Stimulated activated naive CD8-positive, alpha-beta T cell treated with anti-CD3 and anti-CD28 coated beads, Interleukin-15, amount 100 ng/mL, for 72 hours (primary cell): ENCODE measurements at regions not wholly inside any gene's neighbourhood (a gene's known extent, or its start where the extent isn't known, plus 50 kb on each side); places are given as distances from the start of the nearest gene placed in this dataset.
"Not testable (repeated sequence)": the region's sequence is repeated elsewhere in the genome, so short reads cannot be mapped to it uniquely, and the experiment has no call there.

Experiments used
- ATAC-seq: fragments of 150-1000 bp; cut with Tn5 transposase; 2 replicates; pipeline ENCODE4 v1.10.0; 2021; ENCODE audit warnings: mild to moderate bottlenecking, moderate library complexity
- DNase-seq, 2 donors: peaks; one replicate each; pipeline ENCODE4 v3.0.0; 2021 to 2022
- H3K27ac Mint-ChIP-seq, 2 donors: one replicate each; pipeline ENCODE4 v1.8.0; 2022; ENCODE audit warnings: mild to moderate bottlenecking in 2 of 2, mixed read lengths in 2 of 2, moderate library complexity in 2 of 2
- H3K27me3 Mint-ChIP-seq: one replicate; pipeline ENCODE4 v1.8.0; 2022; ENCODE audit warnings: mixed read lengths
- H3K4me1 Mint-ChIP-seq: one replicate; pipeline ENCODE4 v1.8.0; 2022; ENCODE audit warnings: mild to moderate bottlenecking, mixed read lengths
- H3K4me3 Mint-ChIP-seq, 2 donors: one replicate each; pipeline ENCODE4 v1.8.0; 2022; ENCODE audit warnings: mild to moderate bottlenecking in 2 of 2, mixed read lengths in 2 of 2, moderate library complexity in 1 of 2
- H3K9me3 Mint-ChIP-seq, 2 donors: one replicate each; pipeline ENCODE4 v1.8.0; 2022; ENCODE audit warnings: mixed read lengths in 2 of 2

DNA sequence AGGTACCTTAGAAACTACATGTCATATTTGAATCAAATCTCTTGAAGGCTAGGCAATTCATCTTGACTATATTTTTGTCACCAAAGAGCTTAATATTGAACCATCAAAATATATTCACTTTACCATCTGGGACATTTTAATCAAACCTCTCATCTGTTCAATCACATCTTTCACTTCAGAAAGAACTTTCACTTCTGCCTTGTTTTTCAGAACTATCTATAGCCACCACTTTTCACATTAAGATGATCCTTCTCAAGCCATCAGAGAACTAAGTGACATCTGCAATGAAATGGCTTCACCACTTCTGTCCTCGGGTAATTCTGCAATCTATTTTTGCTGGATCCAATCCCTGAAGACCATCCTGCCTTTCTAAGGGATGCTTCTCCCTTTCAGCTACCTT is 57.8 kb downstream of the OR2B2 start:
- no peak for DNase-seq
- Mint-ChIP-seq H3K27me3 (no peaks in the 10 kb centered on the region), H3K9me3 (no peaks in the 10 kb centered on the region), H3K4me1 (no peaks in the 10 kb centered on the region), H3K4me3 (no peak overlapping the region), H3K27ac (no peak overlapping the region)
- ATAC-seq: no peak

DNA sequence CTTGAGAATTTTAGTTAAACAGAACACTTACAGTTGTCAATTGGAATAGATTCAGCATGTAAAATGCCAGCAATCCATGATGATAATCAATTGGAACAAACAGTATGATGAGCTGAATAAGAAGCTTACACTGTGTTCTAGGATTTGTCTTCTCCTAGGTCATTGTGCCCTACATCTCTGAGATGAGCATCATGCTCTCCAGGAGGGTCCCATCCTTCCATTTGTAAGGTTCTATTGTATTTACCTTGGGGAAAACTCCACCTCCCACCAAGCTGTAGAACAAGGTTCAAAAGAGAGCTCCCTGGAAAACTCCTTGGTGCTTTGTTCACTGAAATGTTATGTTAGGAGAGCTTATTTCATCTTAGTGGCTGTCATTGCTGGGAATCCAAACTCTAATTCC is 60.8 kb downstream of the OR2B2 start:
- ATAC-seq: no peak
- Mint-ChIP-seq H3K9me3 (no peaks in the 10 kb centered on the region), H3K27me3 (no peaks in the 10 kb centered on the region), H3K4me3 (no peak overlapping the region), H3K27ac (peak overlapping the region in 1 of 2 donors; percentile 40), H3K4me1 (no peaks in the 10 kb centered on the region)
- no peak for DNase-seq

DNA sequence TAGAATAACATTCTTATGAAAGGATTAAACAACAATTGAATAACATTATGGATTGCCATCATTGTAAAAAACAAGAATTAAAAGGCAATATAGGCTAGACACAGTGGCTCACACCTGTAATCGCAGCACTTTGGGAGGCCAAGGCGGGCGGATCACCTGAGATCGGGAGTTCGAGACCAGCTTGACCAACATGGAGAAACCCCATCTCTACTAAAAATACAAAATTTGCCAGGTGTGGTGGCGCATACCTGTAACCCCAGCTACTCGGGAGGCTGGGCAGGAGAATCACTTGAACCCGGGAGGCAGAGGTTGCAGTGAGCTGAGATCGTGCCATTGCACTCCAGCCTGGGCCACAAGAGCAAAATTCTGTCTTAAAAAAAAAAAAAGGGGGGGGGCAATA is 63.2 kb downstream of the OR2B2 start:
- not testable (repeated sequence) for H3K9me3 Mint-ChIP-seq, H3K4me3 Mint-ChIP-seq, ATAC-seq, H3K27me3 Mint-ChIP-seq, H3K4me1 Mint-ChIP-seq, DNase-seq, H3K27ac Mint-ChIP-seq

DNA sequence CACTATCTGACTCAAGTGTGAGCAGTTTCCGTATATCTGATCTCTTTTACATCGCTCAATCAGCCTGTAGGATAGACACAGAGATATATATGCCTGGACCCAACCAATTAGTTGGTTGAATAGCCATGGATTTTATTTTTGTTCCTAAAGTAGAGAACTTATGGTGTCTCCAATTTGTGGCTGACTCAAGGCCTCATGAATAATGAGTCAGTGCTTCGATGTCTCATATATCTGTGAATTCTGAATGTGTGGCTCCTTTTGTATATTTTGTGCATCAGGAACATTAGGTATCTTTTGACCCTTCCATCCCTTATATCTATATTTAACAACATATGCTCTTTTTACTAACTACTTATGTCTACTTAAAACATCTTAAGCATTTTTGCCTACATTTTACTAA is 64.5 kb downstream of the OR2B2 start:
- Mint-ChIP-seq H3K4me3 (no peak overlapping the region), H3K27me3 (no peaks in the 10 kb centered on the region), H3K9me3 (no peaks in the 10 kb centered on the region), H3K4me1 (no peaks in the 10 kb centered on the region), H3K27ac (no peak overlapping the region)
- DNase-seq (no peak), ATAC-seq (no peak)

DNA sequence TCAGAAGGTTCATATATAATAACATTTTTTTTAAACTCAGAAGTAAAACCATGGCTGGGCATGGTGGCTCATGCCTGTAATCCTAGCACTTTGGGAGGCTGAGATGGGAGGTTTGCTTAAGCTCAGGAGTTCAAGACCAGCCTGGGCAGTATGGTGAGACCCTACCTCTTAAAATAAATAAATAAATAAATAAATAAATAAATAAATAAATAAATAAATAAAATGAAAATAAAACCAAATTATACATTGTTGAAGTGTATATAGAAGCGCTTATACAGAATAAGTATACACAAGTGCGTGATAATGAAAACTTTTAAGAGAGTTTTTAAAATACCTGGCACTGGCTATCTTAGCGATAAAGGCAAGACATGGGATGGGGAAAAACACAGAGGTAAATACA is 71.6 kb downstream of the OR2B2 start:
- H3K9me3 Mint-ChIP-seq: no peaks in the 10 kb centered on the region
- H3K27ac Mint-ChIP-seq: no peak overlapping the region
- ATAC-seq (no peak), DNase-seq (no peak)
- peaks cover 6% of the 10 kb centered on the region for H3K4me1 Mint-ChIP-seq
- no peaks in the 10 kb centered on the region for H3K27me3 Mint-ChIP-seq
- H3K4me3 Mint-ChIP-seq: no peak overlapping the region

DNA sequence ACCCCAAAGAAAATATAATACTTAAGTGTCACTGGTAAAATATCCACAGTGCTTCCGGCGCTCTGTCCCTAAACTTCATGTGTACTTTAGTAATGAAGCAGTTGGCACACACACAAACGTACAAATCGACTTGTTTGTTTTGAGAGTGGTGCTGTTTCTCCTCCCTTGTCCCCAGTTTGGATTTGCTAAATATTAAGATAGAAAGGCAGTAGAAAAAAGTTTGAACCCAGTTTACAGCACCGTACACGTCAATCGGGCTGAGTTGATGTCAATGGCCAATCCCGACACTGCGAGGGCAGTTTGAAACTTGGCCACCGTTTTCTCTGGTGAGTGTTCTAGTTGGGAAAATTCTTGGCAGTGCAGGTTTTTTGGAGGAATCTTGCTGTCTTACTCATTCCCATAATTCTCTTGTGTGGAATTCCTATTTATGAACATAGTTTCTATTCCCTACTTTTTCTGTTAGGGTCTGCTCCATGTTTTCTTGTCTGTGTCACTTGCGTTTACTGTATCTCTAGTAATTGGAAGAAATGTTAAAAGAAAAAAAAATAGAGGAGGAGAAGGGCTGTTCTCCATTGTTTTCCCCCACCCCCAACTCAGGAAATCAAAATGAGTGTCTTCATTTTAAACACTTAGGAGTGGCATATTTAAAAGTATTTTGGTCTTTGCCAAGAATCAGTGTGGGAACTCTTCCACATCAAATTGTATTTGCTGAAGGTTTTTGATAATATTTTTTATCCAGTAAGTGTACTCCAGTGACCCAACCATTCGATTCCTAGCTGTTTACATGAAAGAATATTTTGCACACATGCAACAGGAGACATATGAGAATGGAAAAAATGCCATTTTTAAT is 72.3 kb downstream of the OR2B2 start:
- Mint-ChIP-seq H3K27me3 (no peaks in the 10 kb centered on the region), H3K4me1 (peaks cover 12% of the 10 kb centered on the region), H3K4me3 (no peak overlapping the region), H3K9me3 (no peaks in the 10 kb centered on the region), H3K27ac (no peak overlapping the region)
- DNase-seq: peak in 1 of 2 donors; percentile 28
- ATAC-seq: no peak

DNA sequence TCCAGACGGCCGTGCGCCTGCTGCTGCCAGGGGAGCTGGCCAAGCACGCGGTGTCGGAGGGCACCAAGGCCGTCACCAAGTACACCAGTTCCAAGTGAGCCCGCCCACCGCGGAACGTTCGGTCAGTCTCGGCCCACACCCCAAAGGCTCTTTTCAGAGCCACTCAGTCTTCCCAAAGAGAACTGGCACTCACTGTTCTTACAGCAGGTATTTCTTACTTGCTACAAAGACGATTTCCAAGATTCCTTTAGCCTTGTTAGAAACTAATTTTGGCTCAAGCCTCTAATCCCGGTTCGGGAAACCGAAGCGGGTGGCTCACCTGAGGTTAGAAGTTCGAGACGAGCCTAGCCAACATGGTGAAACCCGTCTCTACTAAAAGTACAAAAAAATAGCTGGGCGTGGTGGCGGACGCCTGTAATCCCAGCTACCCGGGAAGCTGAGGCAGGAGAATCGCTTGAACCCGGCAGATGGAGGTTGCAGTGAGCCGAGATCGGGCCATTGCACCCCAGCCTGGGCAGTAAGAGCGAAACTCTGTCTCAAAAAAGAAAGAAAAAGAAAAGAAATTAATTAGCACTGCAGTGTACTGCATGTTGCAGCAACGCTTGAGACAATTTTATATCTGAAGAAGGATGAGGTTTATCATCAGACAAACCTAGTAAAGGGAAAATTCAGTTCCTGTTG is 73.1 kb downstream of the OR2B2 start:
- H3K4me1 Mint-ChIP-seq: peaks cover 18% of the 10 kb centered on the region

DNA sequence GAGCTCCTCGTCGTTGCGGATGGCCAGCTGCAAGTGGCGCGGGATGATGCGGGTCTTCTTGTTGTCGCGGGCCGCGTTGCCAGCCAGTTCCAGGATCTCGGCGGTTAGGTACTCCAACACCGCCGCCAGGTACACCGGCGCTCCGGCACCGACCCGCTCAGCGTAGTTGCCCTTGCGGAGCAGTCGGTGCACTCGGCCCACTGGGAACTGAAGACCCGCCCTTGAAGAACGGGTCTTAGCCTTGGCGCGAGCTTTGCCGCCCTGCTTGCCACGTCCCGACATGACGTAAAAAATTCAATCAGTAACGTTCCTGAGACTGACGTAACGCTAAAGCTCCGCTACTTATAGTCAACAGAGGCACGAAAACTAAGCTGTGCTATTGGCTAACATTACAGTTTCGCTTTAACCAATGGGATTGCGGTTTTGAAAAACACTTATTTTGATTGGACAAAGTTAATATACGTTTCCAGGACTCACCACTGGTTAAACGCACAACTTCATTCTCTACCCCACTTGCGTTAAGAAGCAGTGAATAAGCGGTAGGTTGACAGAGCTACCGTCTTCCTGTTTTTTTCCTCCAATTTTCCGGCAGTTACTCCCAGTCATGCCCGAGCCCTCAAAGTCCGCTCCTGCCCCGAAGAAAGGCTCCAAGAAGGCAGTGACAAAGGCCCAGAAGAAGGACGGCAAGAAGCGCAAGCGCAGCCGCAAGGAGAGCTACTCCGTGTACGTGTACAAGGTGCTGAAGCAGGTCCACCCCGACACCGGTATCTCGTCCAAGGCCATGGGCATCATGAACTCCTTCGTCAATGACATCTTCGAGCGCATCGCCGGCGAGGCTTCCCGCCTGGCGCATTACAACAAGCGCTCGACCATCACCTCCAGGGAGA is 73.9 kb downstream of the OR2B2 start:
- no peaks in the 10 kb centered on the region for H3K27me3 Mint-ChIP-seq
- H3K4me3 Mint-ChIP-seq: no peak overlapping the region
- DNase-seq (peak; percentile 84 to 90), ATAC-seq (peak; percentile 80)
- H3K27ac Mint-ChIP-seq: no peak overlapping the region
- H3K9me3 Mint-ChIP-seq: no peaks in the 10 kb centered on the region
- H3K4me1 Mint-ChIP-seq: peaks cover 25% of the 10 kb centered on the region

More for the DNA sequence above, 73.1 kb downstream of the OR2B2 start:
- H3K27me3 Mint-ChIP-seq: no peaks in the 10 kb centered on the region
- DNase-seq: peak; percentile 33 to 48
- H3K4me3 Mint-ChIP-seq: no peak overlapping the region
- H3K9me3 Mint-ChIP-seq: no peaks in the 10 kb centered on the region
- no peak overlapping the region for H3K27ac Mint-ChIP-seq
- peak; percentile 19 for ATAC-seq

DNA sequence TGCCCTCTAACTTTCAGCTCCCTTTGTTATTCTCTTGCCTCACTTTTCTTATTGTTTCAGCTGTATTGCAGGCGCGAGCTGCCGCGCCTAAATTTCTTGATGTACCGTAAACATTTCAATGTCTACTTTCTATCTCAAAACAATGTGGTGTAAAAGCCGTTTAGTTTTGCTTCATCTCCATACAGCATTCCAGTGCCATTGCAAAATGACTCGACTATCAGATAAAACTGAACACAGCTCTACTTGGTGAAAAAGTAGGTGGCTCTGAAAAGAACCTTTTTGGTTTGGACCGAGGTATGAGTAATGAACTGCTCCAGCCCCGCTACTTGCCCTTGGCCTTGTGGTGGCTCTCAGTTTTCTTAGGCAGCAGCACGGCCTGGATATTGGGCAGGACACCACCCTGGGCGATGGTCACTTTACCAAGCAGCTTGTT is 74.6 kb downstream of the OR2B2 start:
- ATAC-seq (peak; percentile 23), DNase-seq (no peak)
- Mint-ChIP-seq H3K27ac (no peak overlapping the region), H3K4me3 (no peak overlapping the region), H3K27me3 (no peaks in the 10 kb centered on the region), H3K4me1 (peaks cover 26% of the 10 kb centered on the region), H3K9me3 (no peaks in the 10 kb centered on the region)

DNA sequence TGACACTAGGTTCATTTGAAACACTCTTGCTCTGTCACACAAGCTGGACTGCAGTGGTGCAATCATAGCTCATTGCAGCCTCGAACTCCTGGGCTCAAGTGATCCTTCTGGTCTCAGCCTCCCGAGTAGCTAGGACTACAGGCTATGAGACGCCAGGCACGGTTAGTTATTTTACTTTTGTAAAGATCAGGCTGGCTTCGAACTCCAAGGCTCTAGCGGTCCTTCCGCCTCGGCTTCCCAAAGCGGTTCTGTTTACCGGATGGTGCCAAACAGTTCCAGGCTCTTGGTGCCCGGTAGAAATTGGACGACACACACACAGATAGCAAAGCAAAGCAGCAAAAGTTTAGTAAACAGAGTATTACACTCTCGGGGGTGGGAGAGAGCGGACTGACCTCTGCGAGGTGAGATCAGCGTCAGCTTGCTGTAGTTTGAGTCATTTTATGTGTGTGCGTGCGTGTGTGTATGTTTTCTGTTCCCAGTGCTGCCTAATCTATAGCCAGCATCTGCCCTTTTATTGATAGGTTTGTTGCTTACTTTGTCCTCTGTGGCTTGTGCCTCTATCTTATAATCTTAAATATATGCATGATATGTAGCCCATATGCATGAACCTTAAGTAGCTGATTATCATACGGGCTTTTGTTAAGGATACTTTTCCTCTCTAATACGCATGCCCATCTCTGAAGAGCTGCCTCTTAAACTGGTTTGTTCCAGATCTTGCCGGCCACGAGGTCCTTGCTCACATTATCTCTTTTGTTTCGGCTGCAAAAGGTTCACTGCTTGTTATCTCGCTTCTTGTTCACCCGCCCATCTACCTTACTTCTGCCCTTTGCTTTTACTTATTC is 75.2 kb downstream of the OR2B2 start:
- no peak overlapping the region for H3K4me3 Mint-ChIP-seq
- DNase-seq (peak; percentile 66 to 82), ATAC-seq (peak; percentile 76)
- no peaks in the 10 kb centered on the region for H3K27me3 Mint-ChIP-seq
- H3K4me1 Mint-ChIP-seq: peaks cover 26% of the 10 kb centered on the region
- H3K27ac Mint-ChIP-seq: no peak overlapping the region
- H3K9me3 Mint-ChIP-seq: no peaks in the 10 kb centered on the region

DNA sequence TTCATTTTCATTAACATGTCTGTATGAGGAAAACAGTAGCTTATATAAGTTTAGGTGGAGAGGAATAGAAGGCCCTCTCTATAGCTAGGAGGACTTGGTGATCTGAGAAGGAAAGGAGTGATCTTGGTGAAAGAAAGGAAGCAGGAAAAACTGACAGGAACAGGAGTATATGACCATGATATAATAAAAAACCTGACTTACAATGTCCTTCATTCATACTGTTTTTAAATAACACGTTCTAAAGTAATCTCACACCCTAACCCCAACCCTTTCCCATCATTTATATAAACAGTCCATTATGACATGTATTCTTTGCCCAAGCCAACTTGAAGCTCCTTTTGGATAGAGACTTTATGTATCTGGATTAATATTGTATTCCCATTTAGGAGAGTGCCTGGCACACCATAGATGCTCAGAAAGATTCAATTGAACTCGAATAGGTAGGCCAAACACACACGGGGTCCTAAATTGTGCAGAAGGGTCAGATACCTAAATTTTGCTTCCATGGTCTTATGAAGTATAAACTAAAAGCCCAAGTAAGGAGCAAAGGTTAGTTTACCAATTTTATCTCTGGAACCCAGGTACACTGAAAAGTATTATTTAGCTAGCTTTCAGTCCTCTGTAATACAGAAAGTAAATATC is 75.9 kb downstream of the OR2B2 start:
- DNase-seq (no peak), ATAC-seq (no peak)
- Mint-ChIP-seq H3K4me1 (peaks cover 26% of the 10 kb centered on the region), H3K27ac (no peak overlapping the region), H3K27me3 (no peaks in the 10 kb centered on the region), H3K9me3 (no peaks in the 10 kb centered on the region), H3K4me3 (no peak overlapping the region)

DNA sequence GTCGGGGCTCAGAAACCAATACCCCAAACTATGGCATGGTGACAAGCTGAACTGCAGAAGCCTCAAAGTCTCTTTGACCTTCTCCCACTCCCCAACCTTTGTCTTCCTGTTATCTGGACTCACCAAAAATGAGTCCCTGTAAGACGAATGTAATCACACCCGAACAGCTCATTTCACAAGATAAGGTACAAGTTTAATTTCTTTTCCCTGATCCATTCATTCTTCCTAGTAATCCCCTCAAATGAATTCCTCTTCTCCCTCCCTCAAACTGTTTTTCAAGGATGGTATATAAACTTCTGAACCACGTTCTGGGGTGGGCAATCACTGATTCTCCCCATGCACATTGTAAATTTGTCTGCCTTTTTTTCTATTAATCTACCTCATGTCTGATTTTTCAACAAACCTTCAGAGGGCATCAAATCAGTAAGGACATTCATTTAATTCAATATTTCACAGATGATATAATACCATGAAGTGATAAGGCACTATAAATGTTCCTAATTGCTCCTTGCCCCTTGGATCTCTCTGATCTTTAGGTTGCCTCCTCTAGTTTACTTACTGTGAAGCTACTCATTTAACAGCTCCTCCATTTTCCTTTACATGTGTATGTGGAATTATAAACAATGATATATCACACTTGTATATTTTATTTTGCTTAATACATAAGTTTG is 77.2 kb downstream of the OR2B2 start:
- H3K27me3 Mint-ChIP-seq: no peaks in the 10 kb centered on the region
- H3K4me1 Mint-ChIP-seq: peaks cover 35% of the 10 kb centered on the region
- H3K27ac Mint-ChIP-seq: peak overlapping the region in 1 of 2 donors; percentile 7
- ATAC-seq: no peak
- no peak for DNase-seq
- peak overlapping the region; percentile 54 to 59 for H3K4me3 Mint-ChIP-seq
- H3K9me3 Mint-ChIP-seq: no peaks in the 10 kb centered on the region

DNA sequence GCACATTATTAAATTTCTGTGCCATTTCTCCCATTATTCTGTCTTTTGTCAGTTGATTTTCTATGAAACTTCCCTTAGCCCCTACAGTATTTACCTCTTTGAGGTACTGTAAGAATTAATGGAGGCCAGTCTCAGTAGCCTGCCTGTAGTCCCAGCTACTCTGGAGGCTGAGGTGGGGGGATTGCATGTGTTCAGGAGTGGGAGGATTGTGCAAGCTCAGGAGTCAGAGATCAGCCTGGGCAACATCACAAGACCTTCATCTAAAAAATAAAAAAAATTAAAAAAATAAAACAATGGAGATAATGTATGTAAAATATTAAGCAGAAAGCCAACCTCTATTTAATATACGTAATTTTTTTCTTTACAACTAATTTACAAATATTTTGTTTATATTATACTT is 77.8 kb downstream of the OR2B2 start:
- Mint-ChIP-seq H3K9me3 (no peaks in the 10 kb centered on the region), H3K27me3 (no peaks in the 10 kb centered on the region), H3K27ac (peak overlapping the region in 1 of 2 donors; percentile 90), H3K4me1 (peaks cover 37% of the 10 kb centered on the region), H3K4me3 (no peak overlapping the region)
- no peak for ATAC-seq
- DNase-seq: no peak

DNA sequence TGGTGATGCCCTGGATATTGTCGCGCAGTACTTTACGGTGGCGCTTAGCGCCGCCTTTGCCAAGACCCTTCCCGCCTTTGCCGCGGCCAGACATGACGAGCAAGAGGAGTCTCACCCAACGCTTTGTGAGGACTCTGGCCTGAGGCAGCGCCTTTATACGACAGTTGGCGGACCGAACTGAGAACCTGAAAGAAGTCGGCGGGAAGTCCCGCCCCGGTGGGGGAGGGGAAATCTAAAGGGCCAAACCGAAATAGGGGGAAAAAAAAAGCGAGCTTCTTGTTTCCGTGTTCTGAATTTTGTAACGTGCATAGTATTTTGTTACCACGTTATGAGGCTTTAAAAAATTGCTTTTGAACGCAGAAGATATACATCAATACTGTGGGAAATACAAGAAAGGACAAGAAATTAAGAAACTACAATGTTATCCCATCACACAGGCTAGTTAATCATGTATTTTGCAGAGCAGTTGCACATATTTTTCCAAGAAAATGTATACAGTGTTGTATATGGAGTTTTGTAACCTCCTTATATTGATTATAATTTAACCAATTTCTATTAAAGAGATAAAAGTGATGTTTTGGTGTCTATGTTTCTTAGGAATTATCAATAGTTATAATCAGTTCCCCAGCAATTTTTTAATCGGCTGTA is 80.6 kb downstream of the OR2B2 start:
- Mint-ChIP-seq H3K4me1 (peaks cover 43% of the 10 kb centered on the region), H3K27ac (peak overlapping the region; percentile 90 to 99), H3K4me3 (peak overlapping the region; percentile 73 to 86)
- not testable (repeated sequence) for H3K9me3 Mint-ChIP-seq, H3K27me3 Mint-ChIP-seq
- DNase-seq (peak; percentile 80 to 95), ATAC-seq (peak; percentile 88)
